ENCODE measurements at regions not wholly inside any gene's neighbourhood (a gene's known extent, or its start where the extent isn't known, plus 50 kb on each side); places are given as distances from the start of the nearest gene placed in this dataset.
"Not testable (repeated sequence)": the region's sequence is repeated elsewhere in the genome, so short reads cannot be mapped to it uniquely, and the experiment has no call there.

- no peak for FAIRE-seq
Observed at GRCh38 chr6:68053805-68054373, 581.2 kb upstream of the ADGRB3 start.

GRCh38 chr6:68052234-68052633, 582.8 kb upstream of the ADGRB3 start:
- FAIRE-seq, result no peak

GRCh38 chr6:68049562-68049961, 585.5 kb upstream of the ADGRB3 start:
- FAIRE-seq, result no peak

- FAIRE-seq, result no peak
Observed at GRCh38 chr6:68046756-68047155, 588.3 kb upstream of the ADGRB3 start.

- FAIRE-seq, result no peak
Observed at GRCh38 chr6:68046302-68046701, 588.8 kb upstream of the ADGRB3 start.

- no peak for FAIRE-seq
Observed at GRCh38 chr6:68045193-68045592, 589.9 kb upstream of the ADGRB3 start.

GRCh38 chr6:68044264-68044663, 590.8 kb upstream of the ADGRB3 start:
- FAIRE-seq, result no peak

- no peak for FAIRE-seq
Observed at GRCh38 chr6:68043122-68043398, 592.0 kb upstream of the ADGRB3 start.

GRCh38 chr6:68042339-68043121, 592.6 kb upstream of the ADGRB3 start:
- FAIRE-seq, result no peak

GRCh38 chr6:68040780-68041179, 594.3 kb upstream of the ADGRB3 start:
- no peak for FAIRE-seq

GRCh38 chr6:68040312-68040778, 594.7 kb upstream of the ADGRB3 start:
- FAIRE-seq, result no peak

GRCh38 chr6:68039641-68040311, 595.3 kb upstream of the ADGRB3 start:
- FAIRE-seq, result no peak

- FAIRE-seq, result no peak
Observed at GRCh38 chr6:68038815-68039408, 596.2 kb upstream of the ADGRB3 start.

GRCh38 chr6:68032217-68032616, 602.9 kb upstream of the ADGRB3 start:
- FAIRE-seq, result no peak

GRCh38 chr6:68031054-68031453, 604.0 kb upstream of the ADGRB3 start:
- FAIRE-seq, result no peak

GRCh38 chr6:68026483-68026882, 608.6 kb upstream of the ADGRB3 start:
- FAIRE-seq, result no peak

- no peak for FAIRE-seq
Observed at GRCh38 chr6:68025764-68026163, 609.3 kb upstream of the ADGRB3 start.

- no peak for FAIRE-seq
Observed at GRCh38 chr6:68024570-68025269, 610.4 kb upstream of the ADGRB3 start.

- not testable (repeated sequence) for FAIRE-seq
Observed at GRCh38 chr6:68022968-68023367, 612.1 kb upstream of the ADGRB3 start.

GRCh38 chr6:68013780-68014515, 621.1 kb upstream of the ADGRB3 start:
- no peak for FAIRE-seq

GRCh38 chr6:68012822-68013221, 622.3 kb upstream of the ADGRB3 start:
- no peak for FAIRE-seq

GRCh38 chr6:68010936-68011335, 624.1 kb upstream of the ADGRB3 start:
- no peak for FAIRE-seq

- FAIRE-seq, result no peak
Observed at GRCh38 chr6:68008445-68008844, 626.6 kb upstream of the ADGRB3 start.

Data from A204.1 (cell line).